ENCODE measurements at regions not wholly inside any gene's neighbourhood (a gene's known extent, or its start where the extent isn't known, plus 50 kb on each side); places are given as distances from the start of the nearest gene placed in this dataset.
"Not testable (repeated sequence)": the region's sequence is repeated elsewhere in the genome, so short reads cannot be mapped to it uniquely, and the experiment has no call there.

DNA sequence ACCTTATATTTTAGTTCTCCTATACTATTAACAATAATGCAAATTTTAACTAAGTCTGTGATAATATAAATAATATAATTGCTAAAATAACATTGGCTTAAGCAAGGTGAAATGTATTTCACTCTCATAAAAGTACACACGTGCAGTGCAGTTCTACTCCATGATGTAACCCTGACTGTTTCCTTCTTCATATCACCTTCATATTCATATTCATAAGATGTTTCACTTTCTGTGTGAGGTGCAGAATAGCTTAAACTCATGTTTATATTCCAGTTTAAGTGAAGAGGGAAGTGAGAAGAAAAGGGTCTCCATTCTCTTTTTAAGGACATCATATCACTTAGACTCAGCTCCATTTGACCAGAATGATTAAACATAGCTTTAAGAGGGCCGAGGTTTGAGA, 1810.0 kb upstream of the PCDH10 start:
- ATAC-seq (ENCODE audit: insufficient read depth, low FRiP score), result no peak
- WGBS, 2 donors, result 78 to 87% methylated on average over 2 of the region's 2 CpGs
- H3K9me3 ChIP-seq (ENCODE audit: control insufficient read depth in 4 of 4, insufficient read depth in 3 of 4, low read length in 3 of 4), result no peaks in the 10 kb centered on the region

DNA sequence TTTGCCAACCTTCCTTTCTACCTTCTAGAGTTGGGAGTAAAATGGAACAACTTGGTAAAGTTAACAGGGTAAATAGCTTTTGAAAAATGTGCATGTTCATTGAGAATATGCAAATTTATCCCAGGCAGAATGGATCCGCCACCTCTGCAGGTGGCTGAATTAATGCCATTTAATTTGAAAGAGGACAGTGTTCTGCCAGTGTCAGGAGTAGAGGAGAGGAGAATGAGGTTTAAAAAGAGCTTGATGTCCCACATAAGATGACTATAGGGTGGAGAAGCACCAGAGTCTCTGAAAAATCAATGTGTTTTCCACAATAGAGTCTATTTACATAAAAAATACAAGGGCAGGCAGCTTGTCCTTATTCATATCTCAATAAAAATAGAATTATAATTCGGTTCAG, 1804.3 kb upstream of the PCDH10 start:
- ATAC-seq (ENCODE audit: insufficient read depth, low FRiP score) (no peak), DNase-seq (no peak)
- Histone ChIP-seq H3K9me3 (ENCODE audit: control insufficient read depth in 4 of 4, insufficient read depth in 3 of 4, low read length in 3 of 4) (no peaks in the 10 kb centered on the region), H3K27ac (ENCODE audit: low read depth in 1 of 2, low read length in 1 of 2) (no peak overlapping the region), H3K4me1 (ENCODE audit: control insufficient read depth in 5 of 5, insufficient read depth in 5 of 5, low read length in 5 of 5) (no peaks in the 10 kb centered on the region), H3K27me3 (ENCODE audit: control insufficient read depth in 3 of 3, insufficient read depth in 3 of 3, low read length in 2 of 3) (no peaks in the 10 kb centered on the region), H3K9ac (ENCODE audit: insufficient read depth in 1 of 2, low read length in 2 of 2) (no peak overlapping the region), H3K36me3 (ENCODE audit: control insufficient read depth in 4 of 4, insufficient read depth in 4 of 4, low read length in 4 of 4) (no peaks in the 10 kb centered on the region), H3K4me3 (no peak overlapping the region)
- TF ChIP-seq, protein P1, sequence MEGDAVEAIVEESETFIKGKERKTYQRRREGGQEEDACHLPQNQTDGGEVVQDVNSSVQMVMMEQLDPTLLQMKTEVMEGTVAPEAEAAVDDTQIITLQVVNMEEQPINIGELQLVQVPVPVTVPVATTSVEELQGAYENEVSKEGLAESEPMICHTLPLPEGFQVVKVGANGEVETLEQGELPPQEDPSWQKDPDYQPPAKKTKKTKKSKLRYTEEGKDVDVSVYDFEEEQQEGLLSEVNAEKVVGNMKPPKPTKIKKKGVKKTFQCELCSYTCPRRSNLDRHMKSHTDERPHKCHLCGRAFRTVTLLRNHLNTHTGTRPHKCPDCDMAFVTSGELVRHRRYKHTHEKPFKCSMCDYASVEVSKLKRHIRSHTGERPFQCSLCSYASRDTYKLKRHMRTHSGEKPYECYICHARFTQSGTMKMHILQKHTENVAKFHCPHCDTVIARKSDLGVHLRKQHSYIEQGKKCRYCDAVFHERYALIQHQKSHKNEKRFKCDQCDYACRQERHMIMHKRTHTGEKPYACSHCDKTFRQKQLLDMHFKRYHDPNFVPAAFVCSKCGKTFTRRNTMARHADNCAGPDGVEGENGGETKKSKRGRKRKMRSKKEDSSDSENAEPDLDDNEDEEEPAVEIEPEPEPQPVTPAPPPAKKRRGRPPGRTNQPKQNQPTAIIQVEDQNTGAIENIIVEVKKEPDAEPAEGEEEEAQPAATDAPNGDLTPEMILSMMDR (IDR thresholded peaks at IDR 0.05; ENCODE audit: control extremely low read depth, extremely low read depth), result no peak
- 71 to 77% methylated on average over 2 of the region's 2 CpGs for WGBS, 2 donors

More for the DNA sequence above, 1810.0 kb upstream of the PCDH10 start:
- no peaks in the 10 kb centered on the region for H3K27me3 ChIP-seq (ENCODE audit: control insufficient read depth in 3 of 3, insufficient read depth in 3 of 3, low read length in 2 of 3)
- H3K4me3 ChIP-seq, result no peak overlapping the region
- TF ChIP-seq, protein P1 (IDR thresholded peaks at IDR 0.05; ENCODE audit: control extremely low read depth, extremely low read depth), result no peak
- H3K27ac ChIP-seq (ENCODE audit: low read depth in 1 of 2, low read length in 1 of 2), result no peak overlapping the region
- no peak overlapping the region for H3K9ac ChIP-seq (ENCODE audit: insufficient read depth in 1 of 2, low read length in 2 of 2)
- DNase-seq, result no peak
- H3K4me1 ChIP-seq (ENCODE audit: control insufficient read depth in 5 of 5, insufficient read depth in 5 of 5, low read length in 5 of 5), result no peaks in the 10 kb centered on the region
- no peaks in the 10 kb centered on the region for H3K36me3 ChIP-seq (ENCODE audit: control insufficient read depth in 4 of 4, insufficient read depth in 4 of 4, low read length in 4 of 4)

DNA sequence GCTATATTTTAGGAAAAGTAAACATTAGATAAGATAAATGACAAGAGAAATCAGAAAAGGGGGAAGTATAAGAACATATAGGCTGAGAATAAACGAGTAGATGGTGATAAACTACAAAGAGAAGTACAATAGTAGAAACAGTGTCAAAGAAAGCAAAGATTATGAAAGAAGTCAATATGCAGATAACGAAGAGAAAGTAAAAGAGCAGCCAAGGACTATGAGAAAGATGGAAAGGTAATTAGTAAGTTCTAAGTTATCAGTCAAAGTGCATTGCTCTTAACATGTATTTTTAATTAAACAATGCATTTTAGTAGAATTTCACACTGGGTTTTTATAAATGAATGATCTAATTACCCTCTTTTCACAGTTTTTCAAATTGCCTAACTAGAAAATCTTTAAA, 1801.3 kb upstream of the PCDH10 start:
- Histone ChIP-seq H3K27ac (ENCODE audit: low read depth in 1 of 2, low read length in 1 of 2) (no peak overlapping the region), H3K27me3 (ENCODE audit: control insufficient read depth in 3 of 3, insufficient read depth in 3 of 3, low read length in 2 of 3) (no peaks in the 10 kb centered on the region), H3K9ac (ENCODE audit: insufficient read depth in 1 of 2, low read length in 2 of 2) (no peak overlapping the region), H3K36me3 (ENCODE audit: control insufficient read depth in 4 of 4, insufficient read depth in 4 of 4, low read length in 4 of 4) (no peaks in the 10 kb centered on the region), H3K9me3 (ENCODE audit: control insufficient read depth in 4 of 4, insufficient read depth in 3 of 4, low read length in 3 of 4) (no peaks in the 10 kb centered on the region), H3K4me1 (ENCODE audit: control insufficient read depth in 5 of 5, insufficient read depth in 5 of 5, low read length in 5 of 5) (no peaks in the 10 kb centered on the region), H3K4me3 (no peak overlapping the region)
- TF ChIP-seq, protein P1 (IDR thresholded peaks at IDR 0.05; ENCODE audit: control extremely low read depth, extremely low read depth), result no peak
- WGBS, 2 donors, result 47 to 66% methylated on average over 2 of the region's 2 CpGs
- ATAC-seq (ENCODE audit: insufficient read depth, low FRiP score) (no peak), DNase-seq (no peak)

DNA sequence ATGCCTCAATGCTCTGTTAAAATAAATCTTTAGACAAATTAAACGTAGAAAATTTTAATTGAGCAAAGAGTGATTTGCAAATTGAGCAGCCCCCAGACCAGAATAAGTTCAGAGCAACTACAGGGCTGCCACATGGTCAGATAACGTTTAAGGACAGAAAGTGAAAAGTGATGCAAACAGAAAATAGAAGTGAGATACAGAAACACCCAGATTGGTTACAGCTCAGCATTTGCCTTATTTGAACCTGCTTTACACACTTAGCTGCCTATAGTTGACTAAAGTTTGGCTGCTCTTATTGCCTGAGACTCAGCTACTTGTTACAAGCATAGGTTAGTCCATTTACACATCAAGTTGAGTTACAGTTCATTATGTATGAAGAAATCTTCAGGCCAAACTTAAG, 1800.8 kb upstream of the PCDH10 start:
- H3K4me3 ChIP-seq, result no peak overlapping the region
- H3K27ac ChIP-seq (ENCODE audit: low read depth in 1 of 2, low read length in 1 of 2), result no peak overlapping the region
- no peaks in the 10 kb centered on the region for H3K4me1 ChIP-seq (ENCODE audit: control insufficient read depth in 5 of 5, insufficient read depth in 5 of 5, low read length in 5 of 5)
- 64 to 67% methylated on average over 2 of the region's 2 CpGs for WGBS, 2 donors
- no peaks in the 10 kb centered on the region for H3K9me3 ChIP-seq (ENCODE audit: control insufficient read depth in 4 of 4, insufficient read depth in 3 of 4, low read length in 3 of 4)
- H3K27me3 ChIP-seq (ENCODE audit: control insufficient read depth in 3 of 3, insufficient read depth in 3 of 3, low read length in 2 of 3), result no peaks in the 10 kb centered on the region
- TF ChIP-seq, protein P1 (IDR thresholded peaks at IDR 0.05; ENCODE audit: control extremely low read depth, extremely low read depth), result no peak
- DNase-seq (no peak), ATAC-seq (ENCODE audit: insufficient read depth, low FRiP score) (no peak)
- H3K36me3 ChIP-seq (ENCODE audit: control insufficient read depth in 4 of 4, insufficient read depth in 4 of 4, low read length in 4 of 4), result no peaks in the 10 kb centered on the region
- H3K9ac ChIP-seq (ENCODE audit: insufficient read depth in 1 of 2, low read length in 2 of 2), result no peak overlapping the region

DNA sequence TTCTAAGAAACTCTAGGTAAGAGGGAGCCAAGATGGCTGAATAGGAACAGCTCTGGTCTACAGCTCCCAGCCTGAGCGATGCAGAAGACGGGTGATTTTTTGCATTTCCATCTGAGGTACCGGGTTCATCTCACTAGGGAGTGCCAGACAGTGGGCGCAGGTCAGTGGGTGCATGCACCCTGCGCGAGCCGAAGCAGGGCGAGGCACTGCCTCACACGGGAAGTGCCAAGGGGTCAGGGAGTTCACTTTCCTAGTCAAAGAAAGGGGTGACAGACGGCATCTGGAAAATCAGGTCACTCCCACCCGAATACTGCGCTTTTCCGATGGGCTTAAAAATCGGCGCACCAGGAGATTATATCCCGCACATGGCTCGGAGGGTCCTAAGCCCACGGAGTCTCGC, 1796.7 kb upstream of the PCDH10 start:
- not testable (repeated sequence) for H3K4me3 ChIP-seq; DNase-seq; H3K9ac ChIP-seq (ENCODE audit: insufficient read depth in 1 of 2, low read length in 2 of 2); H3K9me3 ChIP-seq (ENCODE audit: control insufficient read depth in 4 of 4, insufficient read depth in 3 of 4, low read length in 3 of 4); ATAC-seq (ENCODE audit: insufficient read depth, low FRiP score); H3K27ac ChIP-seq (ENCODE audit: low read depth in 1 of 2, low read length in 1 of 2); H3K36me3 ChIP-seq (ENCODE audit: control insufficient read depth in 4 of 4, insufficient read depth in 4 of 4, low read length in 4 of 4); H3K27me3 ChIP-seq (ENCODE audit: control insufficient read depth in 3 of 3, insufficient read depth in 3 of 3, low read length in 2 of 3); H3K4me1 ChIP-seq (ENCODE audit: control insufficient read depth in 5 of 5, insufficient read depth in 5 of 5, low read length in 5 of 5)
- WGBS, 2 donors, result 96 to 97% methylated on average over 19 of the region's 19 CpGs

Measured in lung (tissue), 11 donors.